PC-9 (cell line): ENCODE measurements at regions not wholly inside any gene's neighbourhood (a gene's known extent, or its start where the extent isn't known, plus 50 kb on each side); places are given as distances from the start of the nearest gene placed in this dataset.
"Not testable (repeated sequence)": the region's sequence is repeated elsewhere in the genome, so short reads cannot be mapped to it uniquely, and the experiment has no call there.

ENCODE experiments used
- CTCF ChIP-seq: fragments of 200-600 bp; sonication (generic); conservative IDR thresholded peaks from 2 replicates; pipeline ENCODE4 v1.6.1; 2017; ENCODE audit warnings: mixed run types, antibody characterized with exemption, mild to moderate bottlenecking, moderate library complexity
- EZH2 ChIP-seq: fragments of 200-600 bp; sonication (generic); IDR thresholded peaks from 2 replicates; pipeline ENCODE4 v1.8.0; 2017; ENCODE audit warnings: antibody characterized with exemption, low read depth

GRCh38 chr9:90233081-90233480 is 409.5 kb downstream of the DIRAS2 start:
- TF ChIP-seq CTCF, EZH2: not testable (repeated sequence)
